Esophagus squamous epithelium (tissue), 4 donors: ENCODE measurements at regions not wholly inside any gene's neighbourhood (a gene's known extent, or its start where the extent isn't known, plus 50 kb on each side); places are given as distances from the start of the nearest gene placed in this dataset.

Experiments used
- POLR2A ChIP-seq, 4 donors: fragments of 450-650 bp; IDR thresholded peaks; one replicate each; pipeline ENCODE4 v1.6.1; 2017; ENCODE audit warnings: antibody characterized with exemption in 4 of 4, mild to moderate bottlenecking in 4 of 4, moderate library complexity in 3 of 4
- TF ChIP-seq, protein P1 (sequence below), 6 experiments: fragments of 450-650 bp in 4 of 6; fragments of 200-600 bp in 2 of 6; sonication (generic) in 2 of 6; IDR thresholded peaks; one replicate each; pipeline ENCODE4 v1.5.1; 2016 to 2019; ENCODE audit warnings: antibody characterized with exemption in 6 of 6, mild to moderate bottlenecking in 4 of 6, moderate library complexity in 4 of 6

DNA sequence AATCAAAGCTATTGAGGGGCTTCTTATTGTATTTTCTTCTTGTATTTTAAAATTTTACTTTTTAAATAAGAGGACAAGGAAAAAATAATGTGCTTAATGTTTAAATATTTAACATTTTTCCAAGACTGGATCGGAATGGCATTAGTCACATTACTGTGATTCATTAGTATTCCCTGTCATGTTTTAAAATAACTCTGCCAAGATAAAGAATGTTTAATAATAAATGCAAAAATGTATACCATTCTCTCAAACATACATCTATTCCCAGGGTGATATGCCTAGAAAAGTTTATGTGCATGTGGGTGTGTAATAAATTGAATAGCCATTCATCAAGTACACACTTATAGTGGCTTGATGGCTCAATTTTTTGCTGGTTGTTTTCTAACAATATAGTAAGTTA lies 936.1 kb downstream of the PLOD2 start:
- TF ChIP-seq, protein P1, sequence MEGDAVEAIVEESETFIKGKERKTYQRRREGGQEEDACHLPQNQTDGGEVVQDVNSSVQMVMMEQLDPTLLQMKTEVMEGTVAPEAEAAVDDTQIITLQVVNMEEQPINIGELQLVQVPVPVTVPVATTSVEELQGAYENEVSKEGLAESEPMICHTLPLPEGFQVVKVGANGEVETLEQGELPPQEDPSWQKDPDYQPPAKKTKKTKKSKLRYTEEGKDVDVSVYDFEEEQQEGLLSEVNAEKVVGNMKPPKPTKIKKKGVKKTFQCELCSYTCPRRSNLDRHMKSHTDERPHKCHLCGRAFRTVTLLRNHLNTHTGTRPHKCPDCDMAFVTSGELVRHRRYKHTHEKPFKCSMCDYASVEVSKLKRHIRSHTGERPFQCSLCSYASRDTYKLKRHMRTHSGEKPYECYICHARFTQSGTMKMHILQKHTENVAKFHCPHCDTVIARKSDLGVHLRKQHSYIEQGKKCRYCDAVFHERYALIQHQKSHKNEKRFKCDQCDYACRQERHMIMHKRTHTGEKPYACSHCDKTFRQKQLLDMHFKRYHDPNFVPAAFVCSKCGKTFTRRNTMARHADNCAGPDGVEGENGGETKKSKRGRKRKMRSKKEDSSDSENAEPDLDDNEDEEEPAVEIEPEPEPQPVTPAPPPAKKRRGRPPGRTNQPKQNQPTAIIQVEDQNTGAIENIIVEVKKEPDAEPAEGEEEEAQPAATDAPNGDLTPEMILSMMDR (IDR thresholded peaks at IDR 0.05): no peak
- no peak for TF ChIP-seq POLR2A (IDR thresholded peaks at IDR 0.05)
